ENCODE measurements at regions not wholly inside any gene's neighbourhood (a gene's known extent, or its start where the extent isn't known, plus 50 kb on each side); places are given as distances from the start of the nearest gene placed in this dataset.

DNA sequence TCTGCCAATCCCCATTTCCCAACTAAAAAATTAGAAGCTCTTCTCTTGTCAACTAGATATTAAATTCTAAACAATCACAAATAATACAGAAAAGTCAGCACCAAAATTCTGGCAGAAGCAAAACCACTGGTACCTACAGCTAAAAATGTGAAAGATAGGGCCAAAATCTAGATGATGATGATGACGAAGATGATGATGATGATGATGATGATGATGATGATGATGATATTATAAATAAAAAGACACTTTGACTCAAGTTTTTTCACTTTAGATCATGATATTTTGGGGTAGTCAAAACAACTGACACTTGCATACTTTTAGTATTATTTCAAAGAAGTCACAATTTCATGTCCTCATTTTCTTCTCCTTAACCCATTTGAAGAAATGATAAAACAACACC lies 470.1 kb upstream of the NR2F2 start:
- DNase-seq: no peak
- no peak overlapping the region for H3K27ac ChIP-seq (ENCODE audit: low read depth in 1 of 2, low read length in 2 of 2)
- peaks cover 0 to 2% of the 10 kb centered on the region in 2 donors for H3K4me1 ChIP-seq (ENCODE audit: control insufficient read depth in 1 of 2, insufficient read depth in 2 of 2, low read length in 2 of 2)
- no peaks in the 10 kb centered on the region for H3K27me3 ChIP-seq (ENCODE audit: control insufficient read depth in 1 of 2, insufficient read depth in 2 of 2, low read length in 1 of 2)
- H3K9me3 ChIP-seq (ENCODE audit: control insufficient read depth, low read length): no peaks in the 10 kb centered on the region
- ATAC-seq (ENCODE audit: low FRiP score): no peak
- H3K36me3 ChIP-seq (ENCODE audit: control insufficient read depth in 1 of 2, insufficient read depth in 2 of 2, low read length in 1 of 2): no peaks in the 10 kb centered on the region
- no peak overlapping the region for H3K4me3 ChIP-seq (ENCODE audit: low read length in 2 of 2)
- intact Hi-C loops (cut with DNase I): no loop called here
- 92 to 94% methylated on average over 1 of the region's 1 CpG for WGBS, 2 donors

GRCh38 chr15:95864467-95864886 lies 466.0 kb upstream of the NR2F2 start:
- Histone ChIP-seq H3K9me3 (ENCODE audit: control insufficient read depth, low read length) (no peaks in the 10 kb centered on the region), H3K4me3 (ENCODE audit: low read length in 2 of 2) (no peak overlapping the region), H3K36me3 (ENCODE audit: control insufficient read depth in 1 of 2, insufficient read depth in 2 of 2, low read length in 1 of 2) (no peaks in the 10 kb centered on the region), H3K27ac (ENCODE audit: low read depth in 1 of 2, low read length in 2 of 2) (no peak overlapping the region), H3K4me1 (ENCODE audit: control insufficient read depth in 1 of 2, insufficient read depth in 2 of 2, low read length in 2 of 2) (no peaks in the 10 kb centered on the region), H3K27me3 (ENCODE audit: control insufficient read depth in 1 of 2, insufficient read depth in 2 of 2, low read length in 1 of 2) (no peaks in the 10 kb centered on the region)
- intact Hi-C loops (cut with DNase I): no loop called here
- ATAC-seq (ENCODE audit: low FRiP score): no peak
- DNase-seq: no peak
- WGBS, 2 donors: 90 to 93% methylated on average over 3 of the region's 3 CpGs

DNA sequence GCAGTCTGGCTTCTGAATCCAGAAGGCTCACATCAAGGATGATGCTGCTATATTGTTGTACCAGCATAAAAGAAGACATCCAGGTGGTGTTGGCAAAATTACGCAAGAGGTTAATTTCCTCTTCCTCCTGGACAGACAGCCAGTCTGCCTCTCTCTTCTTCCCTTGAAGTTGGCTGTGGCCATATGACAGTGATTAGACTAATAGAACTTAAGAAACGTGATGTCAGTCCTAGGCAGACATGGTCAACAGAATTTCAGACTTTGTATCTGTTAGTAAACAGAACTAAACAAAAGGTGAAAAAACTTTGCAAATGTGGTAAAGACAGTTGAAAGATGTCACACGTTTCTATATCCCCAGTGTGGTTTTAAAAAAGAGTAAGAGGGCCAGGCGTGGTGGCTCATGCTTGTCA lies 465.2 kb upstream of the NR2F2 start:
- H3K27me3 ChIP-seq (ENCODE audit: control insufficient read depth in 1 of 2, insufficient read depth in 2 of 2, low read length in 1 of 2): no peaks in the 10 kb centered on the region
- no peaks in the 10 kb centered on the region for H3K9me3 ChIP-seq (ENCODE audit: control insufficient read depth, low read length)
- H3K27ac ChIP-seq (ENCODE audit: low read depth in 1 of 2, low read length in 2 of 2): no peak overlapping the region
- no peak for ATAC-seq (ENCODE audit: low FRiP score)
- H3K36me3 ChIP-seq (ENCODE audit: control insufficient read depth in 1 of 2, insufficient read depth in 2 of 2, low read length in 1 of 2): no peaks in the 10 kb centered on the region
- 87 to 91% methylated on average over 4 of the region's 4 CpGs for WGBS, 2 donors
- H3K4me3 ChIP-seq (ENCODE audit: low read length in 2 of 2): no peak overlapping the region
- no peaks in the 10 kb centered on the region for H3K4me1 ChIP-seq (ENCODE audit: control insufficient read depth in 1 of 2, insufficient read depth in 2 of 2, low read length in 2 of 2)
- no peak for DNase-seq
- intact Hi-C loops (cut with DNase I): no loop called here

GRCh38 chr15:95866711-95867440 lies 463.6 kb upstream of the NR2F2 start:
- no peak overlapping the region for H3K4me3 ChIP-seq (ENCODE audit: low read length in 2 of 2)
- no peak for ATAC-seq (ENCODE audit: low FRiP score)
- no peaks in the 10 kb centered on the region for H3K4me1 ChIP-seq (ENCODE audit: control insufficient read depth in 1 of 2, insufficient read depth in 2 of 2, low read length in 2 of 2)
- DNase-seq: no peak
- H3K27ac ChIP-seq (ENCODE audit: low read depth in 1 of 2, low read length in 2 of 2): no peak overlapping the region
- intact Hi-C loops (cut with DNase I): no loop called here
- no peaks in the 10 kb centered on the region for H3K36me3 ChIP-seq (ENCODE audit: control insufficient read depth in 1 of 2, insufficient read depth in 2 of 2, low read length in 1 of 2)
- no peaks in the 10 kb centered on the region for H3K27me3 ChIP-seq (ENCODE audit: control insufficient read depth in 1 of 2, insufficient read depth in 2 of 2, low read length in 1 of 2)
- H3K9me3 ChIP-seq (ENCODE audit: control insufficient read depth, low read length): no peaks in the 10 kb centered on the region
- WGBS, 2 donors: 77% methylated on average over 8 of the region's 8 CpGs

GRCh38 chr15:95868450-95868849 lies 462.1 kb upstream of the NR2F2 start:
- Histone ChIP-seq H3K27me3 (ENCODE audit: control insufficient read depth in 1 of 2, insufficient read depth in 2 of 2, low read length in 1 of 2) (no peaks in the 10 kb centered on the region), H3K36me3 (ENCODE audit: control insufficient read depth in 1 of 2, insufficient read depth in 2 of 2, low read length in 1 of 2) (no peaks in the 10 kb centered on the region), H3K27ac (ENCODE audit: low read depth in 1 of 2, low read length in 2 of 2) (no peak overlapping the region), H3K4me1 (ENCODE audit: control insufficient read depth in 1 of 2, insufficient read depth in 2 of 2, low read length in 2 of 2) (peaks cover 0 to 1% of the 10 kb centered on the region in 2 donors), H3K4me3 (ENCODE audit: low read length in 2 of 2) (no peak overlapping the region), H3K9me3 (ENCODE audit: control insufficient read depth, low read length) (no peaks in the 10 kb centered on the region)
- no peak for ATAC-seq (ENCODE audit: low FRiP score)
- intact Hi-C loops (cut with DNase I): no loop called here
- DNase-seq: no peak
- 77 to 78% methylated on average over 5 of the region's 5 CpGs for WGBS, 2 donors

DNA sequence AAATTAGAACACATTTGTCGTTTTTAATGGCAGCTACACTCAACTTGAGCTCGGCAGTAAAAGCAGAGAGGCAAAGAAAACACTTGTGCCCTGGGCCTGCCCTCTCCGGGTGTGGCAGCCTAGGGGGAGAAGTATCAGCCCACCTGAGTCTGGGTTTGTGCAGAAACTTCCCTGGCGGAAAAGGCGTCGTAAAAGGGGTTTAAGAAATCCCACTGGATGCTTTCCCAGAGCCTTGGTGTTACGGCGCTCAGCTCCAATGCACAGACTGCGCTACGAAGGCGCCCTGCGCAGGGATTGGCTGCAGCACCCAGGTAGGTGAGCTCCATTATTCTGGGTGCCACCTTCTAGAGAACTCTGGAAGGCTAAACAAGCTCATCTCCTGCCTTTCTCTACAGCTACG lies 461.5 kb upstream of the NR2F2 start:
- H3K27ac ChIP-seq (ENCODE audit: low read depth in 1 of 2, low read length in 2 of 2): no peak overlapping the region
- no peak overlapping the region for H3K4me3 ChIP-seq (ENCODE audit: low read length in 2 of 2)
- intact Hi-C loops (cut with DNase I): no loop called here
- H3K36me3 ChIP-seq (ENCODE audit: control insufficient read depth in 1 of 2, insufficient read depth in 2 of 2, low read length in 1 of 2): no peaks in the 10 kb centered on the region
- H3K9me3 ChIP-seq (ENCODE audit: control insufficient read depth, low read length): no peaks in the 10 kb centered on the region
- H3K4me1 ChIP-seq (ENCODE audit: control insufficient read depth in 1 of 2, insufficient read depth in 2 of 2, low read length in 2 of 2): peaks cover 0 to 3% of the 10 kb centered on the region in 2 donors
- H3K27me3 ChIP-seq (ENCODE audit: control insufficient read depth in 1 of 2, insufficient read depth in 2 of 2, low read length in 1 of 2): no peaks in the 10 kb centered on the region
- 70 to 73% methylated on average over 13 of the region's 13 CpGs for WGBS, 2 donors
- no peak for ATAC-seq (ENCODE audit: low FRiP score)
- DNase-seq: no peak

DNA sequence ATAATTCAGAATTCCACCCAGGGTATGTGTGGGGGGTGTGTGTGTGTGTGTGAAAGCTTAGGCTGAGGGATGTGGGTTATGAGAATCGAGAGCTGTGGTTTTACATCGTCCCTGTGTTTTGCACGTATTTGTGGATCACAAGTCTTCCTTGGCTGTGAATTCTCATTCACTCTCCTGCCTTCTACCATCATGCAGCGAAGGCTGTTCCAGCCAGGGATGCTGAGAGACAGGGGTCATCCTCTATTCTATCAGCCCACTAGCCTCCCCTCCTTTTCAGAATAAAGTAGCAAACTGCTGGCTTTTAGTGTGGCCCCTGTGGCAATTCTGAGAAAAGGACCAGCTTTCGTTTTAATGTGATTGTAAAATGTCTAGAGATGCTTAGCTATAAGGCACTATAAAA lies 460.6 kb upstream of the NR2F2 start:
- no peaks in the 10 kb centered on the region for H3K27me3 ChIP-seq (ENCODE audit: control insufficient read depth in 1 of 2, insufficient read depth in 2 of 2, low read length in 1 of 2)
- H3K4me3 ChIP-seq (ENCODE audit: low read length in 2 of 2): no peak overlapping the region
- H3K36me3 ChIP-seq (ENCODE audit: control insufficient read depth in 1 of 2, insufficient read depth in 2 of 2, low read length in 1 of 2): no peaks in the 10 kb centered on the region
- no peak for ATAC-seq (ENCODE audit: low FRiP score)
- no peak for DNase-seq
- intact Hi-C loops (cut with DNase I): loop anchor here in 1 of 2 donors (10.0 kb wide), 1 partner anchor 455 kb away; no protein-coding TSS in a partner anchor
- no peaks in the 10 kb centered on the region for H3K9me3 ChIP-seq (ENCODE audit: control insufficient read depth, low read length)
- WGBS, 2 donors: 84 to 91% methylated on average over 5 of the region's 5 CpGs
- H3K4me1 ChIP-seq (ENCODE audit: control insufficient read depth in 1 of 2, insufficient read depth in 2 of 2, low read length in 2 of 2): peaks cover 0 to 3% of the 10 kb centered on the region in 2 donors
- H3K27ac ChIP-seq (ENCODE audit: low read depth in 1 of 2, low read length in 2 of 2): no peak overlapping the region

GRCh38 chr15:95872366-95872771 lies 458.1 kb upstream of the NR2F2 start:
- WGBS, 2 donors: 55 to 81% methylated on average over 3 of the region's 3 CpGs
- H3K9me3 ChIP-seq (ENCODE audit: control insufficient read depth, low read length): no peaks in the 10 kb centered on the region
- no peaks in the 10 kb centered on the region for H3K27me3 ChIP-seq (ENCODE audit: control insufficient read depth in 1 of 2, insufficient read depth in 2 of 2, low read length in 1 of 2)
- DNase-seq (no peak), ATAC-seq (ENCODE audit: low FRiP score) (no peak)
- H3K27ac ChIP-seq (ENCODE audit: low read depth in 1 of 2, low read length in 2 of 2): no peak overlapping the region
- no peaks in the 10 kb centered on the region for H3K36me3 ChIP-seq (ENCODE audit: control insufficient read depth in 1 of 2, insufficient read depth in 2 of 2, low read length in 1 of 2)
- intact Hi-C loops (cut with DNase I): loop anchor here in 1 of 2 donors (10.0 kb wide), 1 partner anchor 452 kb away; no protein-coding TSS in a partner anchor
- peaks cover 0 to 3% of the 10 kb centered on the region in 2 donors for H3K4me1 ChIP-seq (ENCODE audit: control insufficient read depth in 1 of 2, insufficient read depth in 2 of 2, low read length in 2 of 2)
- H3K4me3 ChIP-seq (ENCODE audit: low read length in 2 of 2): no peak overlapping the region

DNA sequence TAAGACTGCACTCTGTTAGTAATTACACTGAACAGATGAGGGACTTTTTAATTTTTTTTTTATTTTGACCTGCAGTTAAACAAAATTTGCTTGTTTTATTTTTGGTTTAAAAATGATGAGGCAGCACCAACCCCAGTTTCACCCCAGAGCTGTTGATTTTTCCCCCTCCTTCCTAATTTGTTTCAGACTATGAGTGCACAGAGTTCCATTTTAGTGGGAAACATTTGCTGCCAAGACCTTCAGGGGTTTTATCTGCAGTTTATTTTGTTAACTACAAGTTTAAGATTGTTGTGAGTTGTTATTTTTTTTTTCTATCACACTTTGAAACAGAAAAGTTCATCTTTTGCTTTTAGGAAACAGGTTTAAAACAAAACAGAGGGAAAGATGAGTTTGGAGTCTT lies 455.9 kb upstream of the NR2F2 start:
- no peaks in the 10 kb centered on the region for H3K36me3 ChIP-seq (ENCODE audit: control insufficient read depth in 1 of 2, insufficient read depth in 2 of 2, low read length in 1 of 2)
- H3K27me3 ChIP-seq (ENCODE audit: control insufficient read depth in 1 of 2, insufficient read depth in 2 of 2, low read length in 1 of 2): no peaks in the 10 kb centered on the region
- no peaks in the 10 kb centered on the region for H3K9me3 ChIP-seq (ENCODE audit: control insufficient read depth, low read length)
- H3K4me3 ChIP-seq (ENCODE audit: low read length in 2 of 2): no peak overlapping the region
- peak overlapping the region in 1 of 2 donors; percentile 57 for H3K27ac ChIP-seq (ENCODE audit: low read depth in 1 of 2, low read length in 2 of 2)
- intact Hi-C loops (cut with DNase I): loop anchor here in 1 of 2 donors (10.0 kb wide), 1 partner anchor 450 kb away; no protein-coding TSS in a partner anchor
- ATAC-seq (ENCODE audit: low FRiP score) (no peak), DNase-seq (no peak)
- H3K4me1 ChIP-seq (ENCODE audit: control insufficient read depth in 1 of 2, insufficient read depth in 2 of 2, low read length in 2 of 2): peaks cover 0 to 3% of the 10 kb centered on the region in 2 donors

Measured in aorta (tissue), 5 donors.